ENCODE measurements at regions not wholly inside any gene's neighbourhood (a gene's known extent, or its start where the extent isn't known, plus 50 kb on each side); places are given as distances from the start of the nearest gene placed in this dataset.

DNA sequence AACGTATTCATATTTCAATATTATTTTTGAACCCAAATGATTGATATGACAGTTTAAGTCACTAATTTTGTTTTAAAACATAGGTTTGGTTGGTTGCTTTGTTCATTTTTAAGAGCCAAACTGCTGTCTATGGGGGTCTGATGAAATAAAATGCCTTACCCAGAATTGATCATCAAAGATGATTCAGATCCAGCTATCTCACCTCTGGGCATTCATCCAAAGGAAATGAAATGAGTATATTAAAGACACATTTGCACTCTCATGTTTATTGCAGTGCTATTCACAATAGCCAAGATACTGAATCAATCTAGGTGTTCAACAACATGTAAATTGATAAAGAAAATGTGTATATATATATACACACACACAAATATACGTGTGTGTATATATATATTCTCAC is 326.9 kb upstream of the GULP1 start:
- TF ChIP-seq EZH2phosphoT487 (IDR thresholded peaks at IDR 0.05; ENCODE audit: insufficient read depth, low read depth) (no peak), EZH2 (IDR thresholded peaks at IDR 0.05; ENCODE audit: insufficient read depth, poor library complexity, severe bottlenecking) (no peak)

Data from GM23248 (cell line).